Mammary epithelial cell (primary cell): ENCODE measurements at regions not wholly inside any gene's neighbourhood (a gene's known extent, or its start where the extent isn't known, plus 50 kb on each side); places are given as distances from the start of the nearest gene placed in this dataset.

Experiments used
- EZH2 ChIP-seq: IDR thresholded peaks from 2 replicates; pipeline ENCODE4 v1.6.1; 2012; ENCODE audit warnings: low read length, inconsistent platforms, borderline replicate concordance
- TF ChIP-seq, protein P1 (sequence below), 2 donors: IDR thresholded peaks in 1 of 2; conservative IDR thresholded peaks in 1 of 2; 2 replicates each; pipeline ENCODE4 v1.5.1; 2011 to 2012; ENCODE audit warnings: inconsistent platforms in 2 of 2, low read length in 2 of 2, mild to moderate bottlenecking in 2 of 2, control low read depth in 1 of 2, low read depth in 1 of 2; ENCODE audit not compliant: insufficient read depth in 1 of 2; ENCODE audit errors: extremely low read depth in 1 of 2

DNA sequence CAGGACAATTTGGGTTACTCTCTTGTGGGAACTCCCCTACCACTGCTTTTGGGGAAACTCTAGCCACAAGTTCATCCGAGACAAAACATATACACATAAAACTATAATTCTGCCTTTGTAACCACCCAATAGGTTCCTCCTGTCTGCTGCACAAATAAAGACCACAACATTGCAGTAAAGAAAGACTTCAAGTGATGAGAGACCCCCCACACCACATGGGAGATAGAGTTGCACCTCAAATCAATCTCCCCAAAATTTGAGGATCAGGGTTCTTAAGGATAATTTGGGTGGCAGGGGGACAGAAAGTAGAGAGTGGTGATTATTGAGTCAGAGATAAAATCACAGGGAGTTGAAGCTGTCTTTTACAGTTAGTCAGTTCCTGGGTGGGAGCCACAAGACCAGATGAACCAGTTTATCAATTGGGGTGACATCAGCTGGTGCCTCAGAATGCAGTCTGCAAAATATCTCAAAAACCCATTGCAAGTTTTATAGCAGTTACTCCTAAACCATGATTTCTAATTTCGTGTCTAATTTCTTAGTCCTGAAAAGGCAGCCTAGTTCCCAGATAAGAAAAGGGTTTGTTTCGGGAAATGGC is 1348.5 kb downstream of the PCDH9 start:
- TF ChIP-seq, protein P1, sequence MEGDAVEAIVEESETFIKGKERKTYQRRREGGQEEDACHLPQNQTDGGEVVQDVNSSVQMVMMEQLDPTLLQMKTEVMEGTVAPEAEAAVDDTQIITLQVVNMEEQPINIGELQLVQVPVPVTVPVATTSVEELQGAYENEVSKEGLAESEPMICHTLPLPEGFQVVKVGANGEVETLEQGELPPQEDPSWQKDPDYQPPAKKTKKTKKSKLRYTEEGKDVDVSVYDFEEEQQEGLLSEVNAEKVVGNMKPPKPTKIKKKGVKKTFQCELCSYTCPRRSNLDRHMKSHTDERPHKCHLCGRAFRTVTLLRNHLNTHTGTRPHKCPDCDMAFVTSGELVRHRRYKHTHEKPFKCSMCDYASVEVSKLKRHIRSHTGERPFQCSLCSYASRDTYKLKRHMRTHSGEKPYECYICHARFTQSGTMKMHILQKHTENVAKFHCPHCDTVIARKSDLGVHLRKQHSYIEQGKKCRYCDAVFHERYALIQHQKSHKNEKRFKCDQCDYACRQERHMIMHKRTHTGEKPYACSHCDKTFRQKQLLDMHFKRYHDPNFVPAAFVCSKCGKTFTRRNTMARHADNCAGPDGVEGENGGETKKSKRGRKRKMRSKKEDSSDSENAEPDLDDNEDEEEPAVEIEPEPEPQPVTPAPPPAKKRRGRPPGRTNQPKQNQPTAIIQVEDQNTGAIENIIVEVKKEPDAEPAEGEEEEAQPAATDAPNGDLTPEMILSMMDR (conservative IDR thresholded peaks at IDR 0.05 in 1 of 2, IDR thresholded peaks at IDR 0.05 in 1 of 2; ENCODE audit: extremely low read depth in 1 of 2, insufficient read depth in 1 of 2, low read depth in 1 of 2, low read length in 2 of 2) = no peak
- no peak for TF ChIP-seq EZH2
